ENCODE measurements at regions not wholly inside any gene's neighbourhood (a gene's known extent, or its start where the extent isn't known, plus 50 kb on each side); places are given as distances from the start of the nearest gene placed in this dataset.
"Not testable (repeated sequence)": the region's sequence is repeated elsewhere in the genome, so short reads cannot be mapped to it uniquely, and the experiment has no call there.

DNA sequence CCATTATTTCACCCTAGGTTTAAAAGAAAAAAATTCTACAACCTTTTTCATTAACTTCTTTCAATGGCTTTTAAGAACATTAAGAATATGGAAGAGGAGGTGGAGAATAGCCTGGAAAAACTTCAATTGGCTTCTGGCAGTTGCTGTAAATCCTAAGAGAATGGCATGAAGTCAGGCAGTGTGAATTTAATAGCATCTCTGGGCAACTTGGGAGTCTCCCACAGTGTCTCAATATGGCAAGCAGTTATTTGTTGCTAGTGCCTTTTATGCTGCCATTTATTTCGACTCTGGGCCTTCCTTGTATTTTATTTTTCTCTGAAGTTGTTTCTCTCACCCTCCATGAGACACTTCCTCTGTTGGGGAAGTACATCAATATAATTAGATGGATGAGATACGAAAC, 322.1 kb downstream of the CBLL2 start:
- TF ChIP-seq CTCF (IDR thresholded peaks at IDR 0.05; ENCODE audit: unreplicated experiment), result no peak
- no peaks in the 10 kb centered on the region for H3K9me3 Mint-ChIP-seq (ENCODE audit: unreplicated experiment)
- no peak for DNase-seq (ENCODE audit: low spot score)

DNA sequence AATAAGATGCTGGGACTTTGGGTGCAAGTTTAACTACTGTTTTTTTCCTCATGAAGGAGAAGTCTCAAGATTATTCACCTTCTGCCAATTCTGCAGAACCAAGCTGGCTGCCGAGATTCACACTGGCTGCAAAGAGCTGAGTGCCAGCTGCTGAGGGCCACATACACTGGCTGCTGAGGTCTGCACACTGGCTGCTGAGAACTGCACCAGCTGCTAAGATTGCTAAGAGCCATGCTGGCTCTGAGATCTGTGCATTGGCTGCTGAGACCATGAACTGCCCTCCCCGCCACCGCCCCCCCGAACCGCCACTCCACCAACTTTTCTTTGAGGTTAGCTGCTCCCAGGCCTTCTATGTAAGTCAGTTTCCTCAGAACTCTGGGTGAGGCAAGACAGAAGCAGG, 330.3 kb downstream of the CBLL2 start:
- no peak for TF ChIP-seq CTCF (IDR thresholded peaks at IDR 0.05; ENCODE audit: unreplicated experiment)
- Mint-ChIP-seq H3K27me3 (ENCODE audit: unreplicated experiment) (no peaks in the 10 kb centered on the region), H3K36me3 (ENCODE audit: low read depth, unreplicated experiment) (no peaks in the 10 kb centered on the region)

More for the DNA sequence above, 322.1 kb downstream of the CBLL2 start:
- no peaks in the 10 kb centered on the region for H3K36me3 Mint-ChIP-seq (ENCODE audit: low read depth, unreplicated experiment)
- H3K4me3 Mint-ChIP-seq (ENCODE audit: unreplicated experiment), result no peak overlapping the region
- no peak overlapping the region for H3K27ac Mint-ChIP-seq (ENCODE audit: unreplicated experiment)
- no peaks in the 10 kb centered on the region for H3K27me3 Mint-ChIP-seq (ENCODE audit: unreplicated experiment)
- H3K4me1 Mint-ChIP-seq (ENCODE audit: unreplicated experiment), result no peaks in the 10 kb centered on the region

DNA sequence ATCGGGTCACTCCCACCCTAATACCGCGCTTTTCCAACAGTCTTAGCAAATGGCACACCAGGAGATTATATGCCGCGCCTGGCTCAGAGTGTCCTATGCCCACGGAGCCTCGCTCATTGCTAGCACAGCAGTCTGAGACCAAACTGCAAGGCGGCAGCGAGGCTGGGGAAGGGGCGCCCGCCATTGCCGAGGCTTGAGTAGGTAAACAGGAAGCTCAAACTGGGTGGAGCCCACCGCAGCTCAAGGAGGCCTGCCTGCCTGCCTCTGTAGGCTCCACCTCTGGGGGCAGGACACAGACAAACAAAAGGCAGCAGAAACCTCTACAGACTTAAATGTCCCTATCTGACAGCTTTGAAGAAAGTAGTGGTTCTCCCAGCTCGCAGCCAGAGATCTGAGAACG, 336.7 kb downstream of the CBLL2 start:
- not testable (repeated sequence) for H3K4me3 Mint-ChIP-seq (ENCODE audit: unreplicated experiment)

More for the DNA sequence above, 330.3 kb downstream of the CBLL2 start:
- no peak for DNase-seq (ENCODE audit: low spot score)
- no peak overlapping the region for H3K4me3 Mint-ChIP-seq (ENCODE audit: unreplicated experiment)
- H3K9me3 Mint-ChIP-seq (ENCODE audit: unreplicated experiment), result no peaks in the 10 kb centered on the region
- H3K27ac Mint-ChIP-seq (ENCODE audit: unreplicated experiment), result no peak overlapping the region
- peaks cover 2% of the 10 kb centered on the region for H3K4me1 Mint-ChIP-seq (ENCODE audit: unreplicated experiment)

GRCh38 chrX:22616867-22617266, 344.2 kb downstream of the CBLL2 start:
- H3K4me1 Mint-ChIP-seq (ENCODE audit: unreplicated experiment), result no peaks in the 10 kb centered on the region
- no peak for DNase-seq (ENCODE audit: low spot score)

More for the DNA sequence above, 336.7 kb downstream of the CBLL2 start:
- not testable (repeated sequence) for H3K9me3 Mint-ChIP-seq (ENCODE audit: unreplicated experiment); DNase-seq (ENCODE audit: low spot score); H3K27me3 Mint-ChIP-seq (ENCODE audit: unreplicated experiment); H3K4me1 Mint-ChIP-seq (ENCODE audit: unreplicated experiment); H3K36me3 Mint-ChIP-seq (ENCODE audit: low read depth, unreplicated experiment); H3K27ac Mint-ChIP-seq (ENCODE audit: unreplicated experiment)

DNA sequence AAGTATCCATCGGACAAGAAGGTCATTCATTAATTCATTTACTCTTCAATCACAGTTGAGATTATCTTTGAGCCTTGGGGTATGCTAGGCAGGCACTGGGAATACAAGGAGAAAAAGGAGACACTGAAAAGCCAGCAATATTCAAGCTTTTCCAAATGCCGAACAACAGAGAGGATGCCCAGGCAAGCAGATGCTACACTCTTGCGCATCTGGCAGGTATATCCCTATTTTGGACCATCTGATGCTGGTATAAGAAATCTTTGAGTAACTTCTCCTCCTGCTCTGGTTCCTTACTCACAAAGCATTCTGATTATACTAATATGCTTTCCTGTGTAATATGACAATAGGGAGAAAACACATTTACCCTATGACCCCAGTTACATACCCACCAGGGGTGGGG, 354.9 kb downstream of the CBLL2 start:
- Mint-ChIP-seq H3K27me3 (ENCODE audit: unreplicated experiment) (no peaks in the 10 kb centered on the region), H3K9me3 (ENCODE audit: unreplicated experiment) (no peaks in the 10 kb centered on the region), H3K4me1 (ENCODE audit: unreplicated experiment) (no peaks in the 10 kb centered on the region), H3K36me3 (ENCODE audit: low read depth, unreplicated experiment) (no peaks in the 10 kb centered on the region), H3K4me3 (ENCODE audit: unreplicated experiment) (no peak overlapping the region), H3K27ac (ENCODE audit: unreplicated experiment) (no peak overlapping the region)
- no peak for TF ChIP-seq CTCF (IDR thresholded peaks at IDR 0.05; ENCODE audit: unreplicated experiment)
- no peak for DNase-seq (ENCODE audit: low spot score)

More at GRCh38 chrX:22616867-22617266, 344.2 kb downstream of the CBLL2 start:
- Mint-ChIP-seq H3K4me3 (ENCODE audit: unreplicated experiment) (no peak overlapping the region), H3K27me3 (ENCODE audit: unreplicated experiment) (no peaks in the 10 kb centered on the region), H3K9me3 (ENCODE audit: unreplicated experiment) (no peaks in the 10 kb centered on the region), H3K36me3 (ENCODE audit: low read depth, unreplicated experiment) (no peaks in the 10 kb centered on the region), H3K27ac (ENCODE audit: unreplicated experiment) (no peak overlapping the region)
- TF ChIP-seq CTCF (IDR thresholded peaks at IDR 0.05; ENCODE audit: unreplicated experiment), result no peak

- no peak for DNase-seq (ENCODE audit: low spot score)
- Mint-ChIP-seq H3K4me1 (ENCODE audit: unreplicated experiment) (no peaks in the 10 kb centered on the region), H3K27me3 (ENCODE audit: unreplicated experiment) (no peaks in the 10 kb centered on the region), H3K36me3 (ENCODE audit: low read depth, unreplicated experiment) (no peaks in the 10 kb centered on the region), H3K27ac (ENCODE audit: unreplicated experiment) (no peak overlapping the region), H3K4me3 (ENCODE audit: unreplicated experiment) (no peak overlapping the region), H3K9me3 (ENCODE audit: unreplicated experiment) (no peaks in the 10 kb centered on the region)
- TF ChIP-seq CTCF (IDR thresholded peaks at IDR 0.05; ENCODE audit: unreplicated experiment), result no peak
Observed at GRCh38 chrX:22628275-22628674, 355.6 kb downstream of the CBLL2 start.

All from endothelial cell (in vitro differentiated cells).